ENCODE measurements at regions not wholly inside any gene's neighbourhood (a gene's known extent, or its start where the extent isn't known, plus 50 kb on each side); places are given as distances from the start of the nearest gene placed in this dataset.

- DNase-seq (ENCODE audit: low spot score), result peak; percentile 63
Observed at GRCh38 chr22:12815397-12816036, 2712.5 kb upstream of the OR11H1 start.

All from SK-N-DZ (cell line).